MM.1S (cell line): ENCODE measurements at regions not wholly inside any gene's neighbourhood (a gene's known extent, or its start where the extent isn't known, plus 50 kb on each side); places are given as distances from the start of the nearest gene placed in this dataset.

Experiments used
- DNase-seq: peaks from one replicate; pipeline ENCODE4 v3.0.0-alpha.2; 2015
- H2AFZ ChIP-seq: fragments of 300-600 bp; sonication (generic); 2 replicates; pipeline ENCODE4 v1.6.0; 2016; ENCODE audit warnings: antibody characterized with exemption, low read length
- H3F3A ChIP-seq: fragments of 300-600 bp; sonication (generic); 2 replicates; pipeline ENCODE4 v1.6.1; 2016; ENCODE audit warnings: mild to moderate bottlenecking, antibody characterized with exemption, low read length, moderate library complexity, mixed read lengths; ENCODE audit not compliant: insufficient read depth
- H3K27ac ChIP-seq: fragments of 300-600 bp; sonication (generic); 2 replicates; pipeline ENCODE4 v1.5.1; 2016; ENCODE audit warnings: mild to moderate bottlenecking, low read length
- H3K27me3 ChIP-seq: fragments of 300-600 bp; sonication (generic); replicated peaks from 2 replicates; pipeline ENCODE4 v1.6.0; 2016; ENCODE audit warnings: low read length; ENCODE audit not compliant: insufficient read depth
- H3K36me3 ChIP-seq: fragments of 300-600 bp; sonication (generic); replicated peaks from 2 replicates; pipeline ENCODE4 v1.6.1; 2016; ENCODE audit warnings: mild to moderate bottlenecking, low read length, mixed read lengths; ENCODE audit not compliant: insufficient read depth
- H3K4me1 ChIP-seq: fragments of 300-600 bp; sonication (generic); 2 replicates; pipeline ENCODE4 v1.6.1; 2016; ENCODE audit warnings: low read length, mixed read lengths
- H3K4me2 ChIP-seq: fragments of 300-600 bp; sonication (generic); 2 replicates; pipeline ENCODE4 v1.6.0; 2016; ENCODE audit warnings: low read depth, low read length
- H3K4me3 ChIP-seq: fragments of 300-600 bp; sonication (generic); 2 replicates; pipeline ENCODE4 v1.5.1; 2016; ENCODE audit warnings: low read length, mixed read lengths
- H3K79me2 ChIP-seq: fragments of 300-600 bp; sonication (generic); 2 replicates; pipeline ENCODE4 v1.6.1; 2016; ENCODE audit warnings: mixed run types, low read length, mixed read lengths
- H3K9ac ChIP-seq: fragments of 300-600 bp; sonication (generic); 2 replicates; pipeline ENCODE4 v1.6.1; 2016; ENCODE audit warnings: low read length, mixed read lengths
- H3K9me2 ChIP-seq: fragments of 300-600 bp; sonication (generic); replicated peaks from 2 replicates; pipeline ENCODE4 v1.6.1; 2016; ENCODE audit warnings: mild to moderate bottlenecking, low read length, mixed read lengths; ENCODE audit not compliant: insufficient read depth
- H3K9me3 ChIP-seq: fragments of 300-600 bp; sonication (generic); replicated peaks from 2 replicates; pipeline ENCODE4 v1.6.1; 2016; ENCODE audit warnings: mild to moderate bottlenecking, low read length, mixed read lengths; ENCODE audit not compliant: insufficient read depth
- H4K20me1 ChIP-seq: fragments of 300-600 bp; sonication (generic); 2 replicates; pipeline ENCODE4 v1.6.1; 2016; ENCODE audit warnings: mild to moderate bottlenecking, low read length, moderate library complexity, mixed read lengths; ENCODE audit not compliant: insufficient read depth
- CTCF ChIP-seq: fragments of 300-600 bp; sonication (generic); IDR thresholded peaks from 2 replicates; pipeline ENCODE4 v1.5.1; 2016; ENCODE audit warnings: antibody characterized with exemption, low read length, mixed read lengths
- EZH2 ChIP-seq: fragments of 300-600 bp; sonication (generic); optimal IDR thresholded peaks from 2 replicates; pipeline ENCODE3; 2017; ENCODE audit warnings: low read depth, mild to moderate bottlenecking, antibody characterized with exemption, low read length, mixed read lengths
- EZH2phosphoT487 ChIP-seq: fragments of 300-600 bp; sonication (generic); IDR thresholded peaks from 2 replicates; pipeline ENCODE4 v1.6.1; 2018; ENCODE audit warnings: antibody characterized with exemption, low read length

GRCh38 chr2:111636905-111637304, 247.1 kb downstream of the ANAPC1 start:
- H4K20me1 ChIP-seq = no peaks in the 10 kb centered on the region
- no peaks in the 10 kb centered on the region for H3K9me3 ChIP-seq
- peaks cover 12% of the 10 kb centered on the region for H3K4me1 ChIP-seq
- no peaks in the 10 kb centered on the region for H3K9me2 ChIP-seq
- H3K27ac ChIP-seq = no peak overlapping the region
- H3K79me2 ChIP-seq = no peaks in the 10 kb centered on the region
- H3K9ac ChIP-seq = no peak overlapping the region
- H2AFZ ChIP-seq = no peak overlapping the region
- H3K4me2 ChIP-seq = no peak overlapping the region
- H3K36me3 ChIP-seq = no peaks in the 10 kb centered on the region
- no peak overlapping the region for H3K4me3 ChIP-seq
- TF ChIP-seq EZH2phosphoT487 = no peak
- TF ChIP-seq EZH2 = no peak
- no peak for TF ChIP-seq CTCF
- no peaks in the 10 kb centered on the region for H3K27me3 ChIP-seq
- no peaks in the 10 kb centered on the region for H3F3A ChIP-seq
- no peak for DNase-seq

GRCh38 chr2:111638274-111638877, 245.6 kb downstream of the ANAPC1 start:
- H3K4me3 ChIP-seq = no peak overlapping the region
- no peaks in the 10 kb centered on the region for H3K36me3 ChIP-seq
- no peak for DNase-seq
- H4K20me1 ChIP-seq = no peaks in the 10 kb centered on the region
- H3F3A ChIP-seq = no peaks in the 10 kb centered on the region
- no peak overlapping the region for H2AFZ ChIP-seq
- H3K27ac ChIP-seq = no peak overlapping the region
- no peaks in the 10 kb centered on the region for H3K79me2 ChIP-seq
- no peaks in the 10 kb centered on the region for H3K9me3 ChIP-seq
- H3K9ac ChIP-seq = no peak overlapping the region
- H3K27me3 ChIP-seq = no peaks in the 10 kb centered on the region
- TF ChIP-seq EZH2phosphoT487 = no peak
- no peak for TF ChIP-seq EZH2
- TF ChIP-seq CTCF = no peak
- H3K9me2 ChIP-seq = no peaks in the 10 kb centered on the region
- no peak overlapping the region for H3K4me2 ChIP-seq
- H3K4me1 ChIP-seq = no peaks in the 10 kb centered on the region

GRCh38 chr2:111640480-111640879, 243.5 kb downstream of the ANAPC1 start:
- Histone ChIP-seq H3F3A (no peaks in the 10 kb centered on the region), H3K4me3 (no peak overlapping the region), H2AFZ (no peak overlapping the region), H3K4me1 (no peaks in the 10 kb centered on the region), H3K9ac (no peak overlapping the region), H3K27me3 (no peaks in the 10 kb centered on the region), H3K9me2 (no peaks in the 10 kb centered on the region), H3K27ac (no peak overlapping the region), H3K4me2 (no peak overlapping the region), H4K20me1 (no peaks in the 10 kb centered on the region), H3K9me3 (no peaks in the 10 kb centered on the region), H3K79me2 (no peaks in the 10 kb centered on the region), H3K36me3 (no peaks in the 10 kb centered on the region)
- TF ChIP-seq EZH2 = no peak
- no peak for TF ChIP-seq CTCF
- no peak for TF ChIP-seq EZH2phosphoT487
- no peak for DNase-seq
